ENCODE measurements at regions not wholly inside any gene's neighbourhood (a gene's known extent, or its start where the extent isn't known, plus 50 kb on each side); places are given as distances from the start of the nearest gene placed in this dataset.

- TF ChIP-seq CHD7 (IDR thresholded peaks at IDR 0.05; ENCODE audit: insufficient replicate concordance, low read length) (no peak), KDM4A (IDR thresholded peaks at IDR 0.05; ENCODE audit: low read depth, low read length, severe bottlenecking) (no peak), JUND (IDR thresholded peaks at IDR 0.05; ENCODE audit: low read length) (no peak), CBX5 (IDR thresholded peaks at IDR 0.05; ENCODE audit: low read depth, low read length) (no peak), NANOG (IDR thresholded peaks at IDR 0.05; ENCODE audit: insufficient read depth, low read depth, low read length, poor library complexity, severe bottlenecking) (no peak), SIRT6 (IDR thresholded peaks at IDR 0.05; ENCODE audit: low read length) (no peak), E2F6 (IDR thresholded peaks at IDR 0.05) (no peak), CEBPB (IDR thresholded peaks at IDR 0.05; ENCODE audit: low read depth, low read length) (no peak), ASH2L (IDR thresholded peaks at IDR 0.05; ENCODE audit: low read length) (no peak), POLR2A (IDR thresholded peaks at IDR 0.05; ENCODE audit: control extremely low read depth in 1 of 2, low read depth in 2 of 2, low read length in 2 of 2) (no peak), SIX5 (IDR thresholded peaks at IDR 0.05; ENCODE audit: low read depth, low read length) (no peak)
Measured at GRCh38 chr5:66443462-66444130, 152.6 kb upstream of the MAST4 start (continued).
